ENCODE measurements at regions not wholly inside any gene's neighbourhood (a gene's known extent, or its start where the extent isn't known, plus 50 kb on each side); places are given as distances from the start of the nearest gene placed in this dataset.

DNA sequence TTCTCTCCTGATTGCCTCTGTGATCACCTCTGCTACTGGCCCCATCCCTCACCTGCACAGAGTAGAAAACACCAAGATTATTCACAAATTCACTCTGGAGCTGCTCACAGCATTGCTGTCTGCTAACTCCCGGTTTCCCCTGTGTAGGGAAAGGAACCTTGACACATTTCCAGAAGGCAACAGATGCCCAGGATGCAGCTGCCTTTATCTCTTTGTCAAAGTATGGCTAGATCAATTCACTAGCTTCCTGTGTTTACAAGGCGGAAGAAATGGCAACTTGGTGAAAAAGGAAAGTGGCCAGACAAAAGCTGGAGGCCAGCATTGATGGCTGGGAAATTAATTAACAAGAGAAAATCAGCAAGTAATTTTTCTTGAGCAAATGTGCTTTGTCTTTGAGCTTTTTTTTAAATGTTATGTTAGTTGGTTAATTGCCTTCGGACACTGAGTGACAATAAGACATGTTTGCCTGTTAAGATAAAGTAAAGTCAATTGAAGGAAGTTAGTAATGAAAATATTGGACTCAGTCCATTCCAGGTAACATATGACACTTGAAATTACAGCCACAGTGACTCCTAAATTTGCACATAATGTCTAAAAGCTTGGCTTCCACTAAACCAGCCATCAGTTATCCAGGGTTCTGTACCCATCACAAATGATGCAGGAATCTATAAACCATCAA is 394.6 kb upstream of the IL12A start:
- TF ChIP-seq, protein P1, sequence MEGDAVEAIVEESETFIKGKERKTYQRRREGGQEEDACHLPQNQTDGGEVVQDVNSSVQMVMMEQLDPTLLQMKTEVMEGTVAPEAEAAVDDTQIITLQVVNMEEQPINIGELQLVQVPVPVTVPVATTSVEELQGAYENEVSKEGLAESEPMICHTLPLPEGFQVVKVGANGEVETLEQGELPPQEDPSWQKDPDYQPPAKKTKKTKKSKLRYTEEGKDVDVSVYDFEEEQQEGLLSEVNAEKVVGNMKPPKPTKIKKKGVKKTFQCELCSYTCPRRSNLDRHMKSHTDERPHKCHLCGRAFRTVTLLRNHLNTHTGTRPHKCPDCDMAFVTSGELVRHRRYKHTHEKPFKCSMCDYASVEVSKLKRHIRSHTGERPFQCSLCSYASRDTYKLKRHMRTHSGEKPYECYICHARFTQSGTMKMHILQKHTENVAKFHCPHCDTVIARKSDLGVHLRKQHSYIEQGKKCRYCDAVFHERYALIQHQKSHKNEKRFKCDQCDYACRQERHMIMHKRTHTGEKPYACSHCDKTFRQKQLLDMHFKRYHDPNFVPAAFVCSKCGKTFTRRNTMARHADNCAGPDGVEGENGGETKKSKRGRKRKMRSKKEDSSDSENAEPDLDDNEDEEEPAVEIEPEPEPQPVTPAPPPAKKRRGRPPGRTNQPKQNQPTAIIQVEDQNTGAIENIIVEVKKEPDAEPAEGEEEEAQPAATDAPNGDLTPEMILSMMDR (conservative IDR thresholded peaks at IDR 0.05; ENCODE audit: low read depth in 2 of 2): no peak
- TF ChIP-seq POLR2AphosphoS5 (IDR thresholded peaks at IDR 0.05; ENCODE audit: low read depth) (no peak), EZH2 (IDR thresholded peaks at IDR 0.05; ENCODE audit: low read depth, unreplicated experiment) (no peak), ZNF114 (CRISPR knock-in tag; IDR thresholded peaks at IDR 0.05) (no peak), NANOG (IDR thresholded peaks at IDR 0.05; ENCODE audit: borderline replicate concordance) (no peak), CREB1 (CRISPR knock-in tag; IDR thresholded peaks at IDR 0.05; ENCODE audit: low read depth) (no peak), EZH2phosphoT487 (IDR thresholded peaks at IDR 0.05; ENCODE audit: unreplicated experiment) (no peak), JUNB (IDR thresholded peaks at IDR 0.05; ENCODE audit: unreplicated experiment) (no peak)
- TF ChIP-seq, protein P2, sequence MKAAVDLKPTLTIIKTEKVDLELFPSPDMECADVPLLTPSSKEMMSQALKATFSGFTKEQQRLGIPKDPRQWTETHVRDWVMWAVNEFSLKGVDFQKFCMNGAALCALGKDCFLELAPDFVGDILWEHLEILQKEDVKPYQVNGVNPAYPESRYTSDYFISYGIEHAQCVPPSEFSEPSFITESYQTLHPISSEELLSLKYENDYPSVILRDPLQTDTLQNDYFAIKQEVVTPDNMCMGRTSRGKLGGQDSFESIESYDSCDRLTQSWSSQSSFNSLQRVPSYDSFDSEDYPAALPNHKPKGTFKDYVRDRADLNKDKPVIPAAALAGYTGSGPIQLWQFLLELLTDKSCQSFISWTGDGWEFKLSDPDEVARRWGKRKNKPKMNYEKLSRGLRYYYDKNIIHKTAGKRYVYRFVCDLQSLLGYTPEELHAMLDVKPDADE (IDR thresholded peaks at IDR 0.05): no peak
- TF ChIP-seq, protein P3, sequence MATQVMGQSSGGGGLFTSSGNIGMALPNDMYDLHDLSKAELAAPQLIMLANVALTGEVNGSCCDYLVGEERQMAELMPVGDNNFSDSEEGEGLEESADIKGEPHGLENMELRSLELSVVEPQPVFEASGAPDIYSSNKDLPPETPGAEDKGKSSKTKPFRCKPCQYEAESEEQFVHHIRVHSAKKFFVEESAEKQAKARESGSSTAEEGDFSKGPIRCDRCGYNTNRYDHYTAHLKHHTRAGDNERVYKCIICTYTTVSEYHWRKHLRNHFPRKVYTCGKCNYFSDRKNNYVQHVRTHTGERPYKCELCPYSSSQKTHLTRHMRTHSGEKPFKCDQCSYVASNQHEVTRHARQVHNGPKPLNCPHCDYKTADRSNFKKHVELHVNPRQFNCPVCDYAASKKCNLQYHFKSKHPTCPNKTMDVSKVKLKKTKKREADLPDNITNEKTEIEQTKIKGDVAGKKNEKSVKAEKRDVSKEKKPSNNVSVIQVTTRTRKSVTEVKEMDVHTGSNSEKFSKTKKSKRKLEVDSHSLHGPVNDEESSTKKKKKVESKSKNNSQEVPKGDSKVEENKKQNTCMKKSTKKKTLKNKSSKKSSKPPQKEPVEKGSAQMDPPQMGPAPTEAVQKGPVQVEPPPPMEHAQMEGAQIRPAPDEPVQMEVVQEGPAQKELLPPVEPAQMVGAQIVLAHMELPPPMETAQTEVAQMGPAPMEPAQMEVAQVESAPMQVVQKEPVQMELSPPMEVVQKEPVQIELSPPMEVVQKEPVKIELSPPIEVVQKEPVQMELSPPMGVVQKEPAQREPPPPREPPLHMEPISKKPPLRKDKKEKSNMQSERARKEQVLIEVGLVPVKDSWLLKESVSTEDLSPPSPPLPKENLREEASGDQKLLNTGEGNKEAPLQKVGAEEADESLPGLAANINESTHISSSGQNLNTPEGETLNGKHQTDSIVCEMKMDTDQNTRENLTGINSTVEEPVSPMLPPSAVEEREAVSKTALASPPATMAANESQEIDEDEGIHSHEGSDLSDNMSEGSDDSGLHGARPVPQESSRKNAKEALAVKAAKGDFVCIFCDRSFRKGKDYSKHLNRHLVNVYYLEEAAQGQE (IDR thresholded peaks at IDR 0.05; ENCODE audit: unreplicated experiment): no peak
